ENCODE measurements at regions not wholly inside any gene's neighbourhood (a gene's known extent, or its start where the extent isn't known, plus 50 kb on each side); places are given as distances from the start of the nearest gene placed in this dataset.

DNA sequence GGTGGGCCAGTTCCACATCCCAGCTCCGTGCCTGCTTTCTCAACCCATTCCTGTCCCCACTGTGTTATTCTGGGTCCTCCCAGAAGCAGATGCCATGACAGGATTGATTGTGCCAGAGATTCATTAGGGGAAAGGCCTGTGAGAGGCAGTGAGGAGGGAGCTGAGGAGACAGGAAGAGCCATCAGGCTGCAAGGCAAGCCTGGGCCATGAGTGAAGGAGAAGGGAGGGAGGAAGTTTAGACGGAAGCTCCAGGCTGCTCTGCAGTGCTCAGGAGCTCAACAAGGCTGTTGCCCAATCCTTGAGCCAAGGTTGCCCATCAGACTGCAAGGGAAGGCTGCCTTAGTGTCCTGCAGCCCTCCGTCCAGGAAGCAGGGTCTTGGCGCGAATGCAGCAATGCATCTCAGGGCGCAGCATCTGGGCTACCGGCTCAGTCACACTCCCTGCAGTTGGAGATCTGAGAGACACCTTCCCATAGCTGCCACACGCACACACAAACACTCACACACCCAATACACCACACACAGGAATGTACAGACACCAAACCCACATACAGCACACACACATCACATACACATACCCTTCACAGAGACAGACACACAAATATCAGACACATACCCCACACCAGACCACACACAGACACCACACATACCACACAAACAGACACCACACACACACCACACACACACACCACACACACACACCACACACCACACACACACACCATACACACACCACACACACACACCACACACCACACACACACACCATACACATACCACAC is 139.5 kb upstream of the NDUFV2 start (continued):
- TF ChIP-seq, protein P1, sequence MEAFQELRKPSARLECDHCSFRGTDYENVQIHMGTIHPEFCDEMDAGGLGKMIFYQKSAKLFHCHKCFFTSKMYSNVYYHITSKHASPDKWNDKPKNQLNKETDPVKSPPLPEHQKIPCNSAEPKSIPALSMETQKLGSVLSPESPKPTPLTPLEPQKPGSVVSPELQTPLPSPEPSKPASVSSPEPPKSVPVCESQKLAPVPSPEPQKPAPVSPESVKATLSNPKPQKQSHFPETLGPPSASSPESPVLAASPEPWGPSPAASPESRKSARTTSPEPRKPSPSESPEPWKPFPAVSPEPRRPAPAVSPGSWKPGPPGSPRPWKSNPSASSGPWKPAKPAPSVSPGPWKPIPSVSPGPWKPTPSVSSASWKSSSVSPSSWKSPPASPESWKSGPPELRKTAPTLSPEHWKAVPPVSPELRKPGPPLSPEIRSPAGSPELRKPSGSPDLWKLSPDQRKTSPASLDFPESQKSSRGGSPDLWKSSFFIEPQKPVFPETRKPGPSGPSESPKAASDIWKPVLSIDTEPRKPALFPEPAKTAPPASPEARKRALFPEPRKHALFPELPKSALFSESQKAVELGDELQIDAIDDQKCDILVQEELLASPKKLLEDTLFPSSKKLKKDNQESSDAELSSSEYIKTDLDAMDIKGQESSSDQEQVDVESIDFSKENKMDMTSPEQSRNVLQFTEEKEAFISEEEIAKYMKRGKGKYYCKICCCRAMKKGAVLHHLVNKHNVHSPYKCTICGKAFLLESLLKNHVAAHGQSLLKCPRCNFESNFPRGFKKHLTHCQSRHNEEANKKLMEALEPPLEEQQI (IDR thresholded peaks at IDR 0.05): no peak
- TF ChIP-seq, protein P2, sequence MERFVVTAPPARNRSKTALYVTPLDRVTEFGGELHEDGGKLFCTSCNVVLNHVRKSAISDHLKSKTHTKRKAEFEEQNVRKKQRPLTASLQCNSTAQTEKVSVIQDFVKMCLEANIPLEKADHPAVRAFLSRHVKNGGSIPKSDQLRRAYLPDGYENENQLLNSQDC (CRISPR knock-in tag; IDR thresholded peaks at IDR 0.05): no peak
- TF ChIP-seq PHTF2 (CRISPR knock-in tag; IDR thresholded peaks at IDR 0.05) (no peak), LARP7 (IDR thresholded peaks at IDR 0.05) (0 out of 2 replicates have a peak, but pooled peaks have one; percentile 14), LEF1 (IDR thresholded peaks at IDR 0.05) (no peak), MYBL2 (IDR thresholded peaks at IDR 0.05; ENCODE audit: low read depth) (no peak), MYBL2 (CRISPR knock-in tag; IDR thresholded peaks at IDR 0.05; ENCODE audit: borderline replicate concordance) (no peak), ZC3H8 (IDR thresholded peaks at IDR 0.05) (no peak), HDAC3 (IDR thresholded peaks at IDR 0.05; ENCODE audit: borderline replicate concordance, partially characterized antibody) (no peak), CEBPG (CRISPR knock-in tag; IDR thresholded peaks at IDR 0.05) (no peak; the same call in 1 of the 2 replicates), CEBPG (tag; conservative IDR thresholded peaks at IDR 0.05 in 1 of 2, IDR thresholded peaks at IDR 0.05 in 1 of 2) (no peak), ETV5 (CRISPR knock-in tag; IDR thresholded peaks at IDR 0.05; ENCODE audit: low read depth) (no peak), CBFA2T3 (IDR thresholded peaks at IDR 0.05) (no peak), KDM5B (IDR thresholded peaks at IDR 0.05; ENCODE audit: insufficient replicate concordance, low read depth, low read length) (no peak), HNRNPLL (IDR thresholded peaks at IDR 0.05; ENCODE audit: low read depth, low read length, poor library complexity, severe bottlenecking) (no peak)
- TF ChIP-seq, protein P3, sequence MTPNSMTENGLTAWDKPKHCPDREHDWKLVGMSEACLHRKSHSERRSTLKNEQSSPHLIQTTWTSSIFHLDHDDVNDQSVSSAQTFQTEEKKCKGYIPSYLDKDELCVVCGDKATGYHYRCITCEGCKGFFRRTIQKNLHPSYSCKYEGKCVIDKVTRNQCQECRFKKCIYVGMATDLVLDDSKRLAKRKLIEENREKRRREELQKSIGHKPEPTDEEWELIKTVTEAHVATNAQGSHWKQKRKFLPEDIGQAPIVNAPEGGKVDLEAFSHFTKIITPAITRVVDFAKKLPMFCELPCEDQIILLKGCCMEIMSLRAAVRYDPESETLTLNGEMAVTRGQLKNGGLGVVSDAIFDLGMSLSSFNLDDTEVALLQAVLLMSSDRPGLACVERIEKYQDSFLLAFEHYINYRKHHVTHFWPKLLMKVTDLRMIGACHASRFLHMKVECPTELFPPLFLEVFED (CRISPR knock-in tag; conservative IDR thresholded peaks at IDR 0.05): 0 out of 2 replicates have a peak, but pooled peaks have one; percentile 20

Data from K562 (cell line).